HG03575 (cell line): ENCODE measurements at regions not wholly inside any gene's neighbourhood (a gene's known extent, or its start where the extent isn't known, plus 50 kb on each side); places are given as distances from the start of the nearest gene placed in this dataset.

Source experiments
- ATAC-seq: cut with Tn5 transposase; IDR thresholded peaks from one replicate; pipeline ENCODE4 v1.9.1; 2021; ENCODE audit not compliant: unreplicated experiment, insufficient number of reproducible peaks, low FRiP score; ENCODE audit errors: extremely low read depth

GRCh38 chr3:30156586-30157498 is 449.6 kb upstream of the TGFBR2 start:
- ATAC-seq, result no peak

- ATAC-seq, result no peak
Measured at GRCh38 chr3:30161375-30161774, 445.0 kb upstream of the TGFBR2 start.

- ATAC-seq, result no peak
Measured at GRCh38 chr3:30162579-30162978, 443.8 kb upstream of the TGFBR2 start.

- ATAC-seq, result no peak
Measured at GRCh38 chr3:30166535-30166934, 439.9 kb upstream of the TGFBR2 start.

GRCh38 chr3:30167541-30168011 is 438.8 kb upstream of the TGFBR2 start:
- no peak for ATAC-seq

GRCh38 chr3:30169487-30169886 is 436.9 kb upstream of the TGFBR2 start:
- ATAC-seq, result no peak

- no peak for ATAC-seq
Measured at GRCh38 chr3:30170681-30171438, 435.5 kb upstream of the TGFBR2 start.

GRCh38 chr3:30174357-30174756 is 432.0 kb upstream of the TGFBR2 start:
- ATAC-seq, result no peak

- ATAC-seq, result no peak
Measured at GRCh38 chr3:30180310-30181177, 425.9 kb upstream of the TGFBR2 start.

GRCh38 chr3:30181178-30181465 is 425.3 kb upstream of the TGFBR2 start:
- no peak for ATAC-seq

- no peak for ATAC-seq
Measured at GRCh38 chr3:30181581-30181980, 424.8 kb upstream of the TGFBR2 start.

GRCh38 chr3:30183421-30183820 is 423.0 kb upstream of the TGFBR2 start:
- no peak for ATAC-seq

GRCh38 chr3:30184091-30184810 is 422.1 kb upstream of the TGFBR2 start:
- ATAC-seq, result no peak

GRCh38 chr3:30185872-30186271 is 420.5 kb upstream of the TGFBR2 start:
- no peak for ATAC-seq

- ATAC-seq, result no peak
Measured at GRCh38 chr3:30186741-30187219, 419.6 kb upstream of the TGFBR2 start.

- no peak for ATAC-seq
Measured at GRCh38 chr3:30187366-30187765, 419.0 kb upstream of the TGFBR2 start.

- no peak for ATAC-seq
Measured at GRCh38 chr3:30188713-30189112, 417.7 kb upstream of the TGFBR2 start.

GRCh38 chr3:30189900-30190299 is 416.5 kb upstream of the TGFBR2 start:
- ATAC-seq, result no peak

GRCh38 chr3:30193625-30194044 is 412.8 kb upstream of the TGFBR2 start:
- ATAC-seq, result no peak
